ENCODE measurements at regions not wholly inside any gene's neighbourhood (a gene's known extent, or its start where the extent isn't known, plus 50 kb on each side); places are given as distances from the start of the nearest gene placed in this dataset.

DNA sequence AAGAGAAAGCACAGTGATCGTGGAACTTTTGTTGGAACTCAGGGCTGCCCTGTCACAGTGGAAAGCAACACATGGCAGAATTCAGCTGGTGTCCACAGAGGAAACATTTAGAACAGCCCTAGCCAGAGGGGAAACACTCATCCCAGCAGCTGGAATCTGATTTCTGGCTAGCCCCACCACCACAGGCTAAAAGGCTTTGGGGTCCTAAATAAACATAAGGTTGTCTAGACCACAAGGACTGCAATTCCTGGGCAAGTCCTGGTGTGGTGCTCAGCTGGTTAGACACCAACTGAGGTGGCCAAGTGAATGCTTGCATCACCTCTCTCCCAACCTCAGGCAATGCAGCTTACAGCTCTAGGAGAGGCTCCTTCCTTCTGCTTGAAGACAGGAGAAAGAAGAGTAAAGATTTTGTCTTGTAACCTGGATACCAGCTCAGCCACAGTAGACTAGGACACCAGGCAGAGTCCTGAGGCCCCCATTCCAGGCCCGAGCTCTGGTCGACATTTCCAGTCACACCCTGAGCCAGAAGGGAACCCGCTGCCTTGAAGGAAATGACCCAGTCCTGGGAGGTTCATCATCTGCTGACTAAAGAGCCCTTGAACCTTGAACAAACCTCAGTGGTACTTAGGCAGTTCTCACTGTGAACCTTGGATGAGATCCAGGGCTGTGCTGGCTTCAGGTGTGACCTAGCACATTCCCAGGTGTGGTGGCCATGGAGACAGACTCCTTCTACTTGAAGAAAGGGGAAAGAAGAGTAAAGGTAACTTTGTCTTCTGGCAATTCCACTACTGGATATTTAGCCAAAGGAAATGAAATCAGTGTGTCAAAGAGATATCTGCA lies 85.4 kb upstream of the PLXNC1 start:
- DNase-seq (ENCODE audit: low spot score), result no peak

DNA sequence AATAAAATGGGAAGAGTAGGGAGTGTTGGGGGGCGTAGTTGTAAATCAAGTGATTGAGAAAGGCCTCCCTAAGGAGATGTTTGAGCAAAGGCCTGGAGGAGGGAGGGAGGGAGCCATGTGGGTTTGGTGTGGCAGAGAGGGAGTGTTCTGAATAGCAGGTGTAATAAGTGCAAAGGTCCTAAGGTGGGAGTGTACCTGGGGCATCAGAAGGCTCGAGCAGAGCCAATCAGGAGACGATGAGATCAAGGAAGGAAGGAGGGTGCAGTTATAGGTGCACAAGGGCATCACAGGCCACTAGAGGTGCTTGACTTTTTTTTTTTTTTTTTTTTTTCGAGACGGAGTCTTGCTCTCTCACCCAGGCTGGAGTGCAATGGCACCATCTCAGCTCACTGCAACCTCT lies 77.9 kb upstream of the PLXNC1 start:
- DNase-seq (ENCODE audit: low spot score), result no peak

DNA sequence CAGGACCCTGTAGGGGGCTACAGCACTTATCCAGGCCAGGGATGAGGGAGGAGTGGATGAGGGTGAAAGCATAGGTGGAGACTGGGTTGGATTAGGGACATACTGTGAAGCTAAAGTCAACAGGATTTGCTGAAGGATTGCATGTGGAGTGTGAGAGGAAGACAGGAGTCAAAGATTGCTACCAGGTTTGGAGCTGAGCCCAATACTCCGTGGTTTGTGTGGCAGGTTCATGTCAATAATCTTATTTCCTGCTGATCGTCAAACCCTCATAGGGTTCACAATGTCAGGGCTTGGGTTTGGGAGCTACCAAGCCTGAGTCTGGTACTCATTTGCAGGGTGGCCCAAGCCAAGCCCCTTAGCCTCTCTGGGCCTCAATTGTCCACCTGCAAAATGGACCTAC lies 77.1 kb upstream of the PLXNC1 start:
- DNase-seq (ENCODE audit: low spot score), result no peak

- DNase-seq (ENCODE audit: low spot score), result no peak
Observed at GRCh38 chr12:94073441-94074051, 74.8 kb upstream of the PLXNC1 start.

DNA sequence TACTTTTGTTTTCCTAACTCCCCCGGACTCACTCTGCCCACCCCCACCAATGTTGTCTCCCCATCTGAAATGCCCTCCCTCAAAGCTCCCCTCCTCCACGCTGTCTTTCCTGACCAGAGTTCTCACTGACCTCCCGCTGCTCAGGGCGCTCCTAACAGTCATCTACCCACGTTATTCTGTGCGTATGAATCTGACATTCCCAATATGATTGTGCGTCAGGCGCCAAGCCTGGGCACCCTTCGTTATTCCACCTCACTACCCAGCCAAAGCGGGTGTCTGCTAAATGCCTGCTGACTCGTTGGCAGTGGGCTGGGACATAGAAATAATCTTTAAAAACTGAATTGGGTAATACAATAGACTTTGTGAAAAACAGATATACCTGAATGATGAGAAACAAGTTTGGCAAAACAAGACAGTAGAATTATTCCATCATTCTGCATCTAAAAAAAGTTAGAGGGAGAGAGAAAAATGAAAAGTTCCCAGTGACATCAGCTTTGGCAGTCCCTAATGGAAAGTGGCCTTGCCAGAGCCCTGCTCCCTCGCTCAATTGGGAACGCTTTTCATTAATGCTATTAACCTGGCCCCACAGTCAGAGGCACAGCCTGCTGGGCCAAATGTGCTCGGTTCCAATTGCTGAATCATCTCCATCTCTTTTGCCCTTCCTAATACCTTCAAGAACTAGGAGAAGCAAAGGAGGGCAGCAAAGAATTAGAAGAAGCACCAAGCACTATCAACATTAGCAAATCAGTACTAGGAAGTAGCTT lies 74.0 kb upstream of the PLXNC1 start:
- no peak for DNase-seq (ENCODE audit: low spot score)

DNA sequence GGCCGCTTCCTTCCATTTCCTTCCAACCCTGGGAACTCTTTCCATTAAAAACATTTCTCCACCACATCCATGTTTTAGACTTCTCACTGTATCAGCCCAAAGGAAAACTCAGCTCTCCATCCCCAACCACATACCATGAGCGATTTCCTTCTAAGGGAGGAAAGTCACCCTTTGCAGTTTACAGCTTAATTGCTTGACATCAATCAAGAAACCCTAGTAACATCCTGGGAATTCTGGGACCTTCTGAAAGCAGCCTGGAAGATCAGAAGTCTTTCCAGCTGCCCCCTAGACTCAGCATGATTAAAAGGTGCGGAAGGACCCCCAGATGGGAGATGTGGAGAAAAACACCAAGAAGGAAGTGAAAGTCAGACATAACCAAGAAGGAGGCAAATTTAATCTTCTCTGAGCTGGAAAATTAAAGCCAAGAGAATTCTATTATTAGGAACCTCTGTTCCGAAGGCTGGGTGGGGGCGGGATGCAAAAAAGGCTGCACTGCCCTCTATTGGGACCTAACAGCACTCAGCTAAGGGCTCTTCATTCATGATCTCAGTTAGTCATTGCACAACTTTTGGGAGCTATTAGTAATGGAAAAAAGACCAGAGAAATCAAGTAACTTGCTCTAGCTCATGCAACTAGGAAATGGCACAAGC lies 73.3 kb upstream of the PLXNC1 start:
- DNase-seq (ENCODE audit: low spot score), result no peak

DNA sequence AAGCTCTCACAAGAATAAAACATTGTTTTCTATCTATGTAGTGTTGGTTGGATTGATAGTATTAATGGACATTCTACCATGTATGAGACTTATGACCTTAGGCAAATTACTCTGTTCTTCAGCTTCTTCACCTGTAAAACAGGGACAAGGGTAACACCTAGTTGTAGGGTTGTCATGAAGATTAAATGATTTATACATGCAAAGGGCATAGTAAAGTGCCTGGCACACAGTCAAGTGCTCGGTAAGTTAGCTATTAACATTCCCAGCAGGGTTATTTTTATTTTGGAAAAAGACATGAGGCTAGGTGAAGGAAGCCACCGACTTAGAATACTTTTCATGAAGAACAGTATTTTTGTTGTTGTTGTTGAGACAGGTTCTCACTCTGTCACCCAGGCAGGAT lies 71.2 kb upstream of the PLXNC1 start:
- no peak for DNase-seq (ENCODE audit: low spot score)

DNA sequence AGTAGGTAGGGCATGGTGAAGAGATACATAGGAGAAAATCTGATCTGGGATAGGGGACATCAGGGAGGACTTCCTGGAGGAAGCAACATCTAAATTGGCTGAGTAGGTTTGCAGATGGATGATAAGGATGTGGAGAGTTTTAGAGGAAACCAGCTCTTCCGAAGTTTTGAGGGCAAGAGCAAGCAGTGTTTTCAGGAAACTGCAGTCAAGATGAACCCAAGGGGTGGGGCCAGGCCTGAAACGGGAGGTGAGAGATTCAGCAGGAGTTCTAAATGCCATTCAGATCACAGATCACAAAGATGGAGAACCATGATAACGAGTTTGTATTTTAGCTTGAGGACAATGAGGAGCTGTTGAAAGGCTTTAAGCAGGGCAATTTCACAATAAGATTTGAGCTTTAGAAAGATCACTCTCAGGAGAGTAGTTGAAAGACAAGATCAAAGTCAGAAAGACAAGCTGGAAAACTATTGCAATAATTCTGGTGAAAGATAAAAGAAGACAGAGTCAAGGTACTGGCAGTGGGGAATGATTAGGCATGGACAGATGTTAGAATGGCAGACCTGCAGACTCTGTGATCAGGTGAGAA lies 70.1 kb upstream of the PLXNC1 start:
- no peak for DNase-seq (ENCODE audit: low spot score)

DNA sequence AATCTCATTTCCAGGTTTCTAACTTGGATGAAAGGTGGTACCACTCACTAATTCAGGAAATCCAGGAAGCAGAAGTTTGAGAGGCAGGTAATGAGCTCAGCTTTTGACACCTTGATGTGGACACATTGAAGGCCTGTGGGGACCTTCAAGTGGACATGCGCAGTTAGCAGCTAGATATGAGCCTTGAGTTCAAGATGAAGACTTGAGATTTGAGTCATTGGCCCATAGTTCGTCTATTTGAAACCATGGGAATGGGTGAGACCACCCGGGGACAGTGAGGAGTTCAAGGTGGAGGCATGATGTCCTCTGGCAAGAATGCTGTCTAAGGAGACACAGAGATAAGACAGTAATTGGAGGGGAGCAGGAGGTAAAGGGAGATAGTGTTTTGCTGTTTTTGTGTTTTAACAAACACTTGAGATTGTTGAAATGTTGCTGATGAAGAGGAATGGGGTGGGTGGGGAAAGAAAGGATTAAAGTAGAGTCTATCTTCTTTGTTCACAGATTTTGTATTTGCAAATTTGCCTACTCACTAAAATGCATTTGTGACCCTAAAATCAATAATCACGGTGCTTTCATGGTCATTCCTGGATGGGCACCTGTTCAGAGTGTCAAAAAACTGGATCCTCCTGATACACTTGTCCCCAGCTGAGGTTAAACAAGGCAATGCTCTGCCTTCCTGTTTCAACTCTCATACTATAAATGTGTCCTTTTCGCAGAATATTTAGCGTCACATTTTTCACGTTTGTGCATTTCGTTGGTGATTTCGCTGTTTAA lies 69.5 kb upstream of the PLXNC1 start:
- DNase-seq (ENCODE audit: low spot score), result no peak

DNA sequence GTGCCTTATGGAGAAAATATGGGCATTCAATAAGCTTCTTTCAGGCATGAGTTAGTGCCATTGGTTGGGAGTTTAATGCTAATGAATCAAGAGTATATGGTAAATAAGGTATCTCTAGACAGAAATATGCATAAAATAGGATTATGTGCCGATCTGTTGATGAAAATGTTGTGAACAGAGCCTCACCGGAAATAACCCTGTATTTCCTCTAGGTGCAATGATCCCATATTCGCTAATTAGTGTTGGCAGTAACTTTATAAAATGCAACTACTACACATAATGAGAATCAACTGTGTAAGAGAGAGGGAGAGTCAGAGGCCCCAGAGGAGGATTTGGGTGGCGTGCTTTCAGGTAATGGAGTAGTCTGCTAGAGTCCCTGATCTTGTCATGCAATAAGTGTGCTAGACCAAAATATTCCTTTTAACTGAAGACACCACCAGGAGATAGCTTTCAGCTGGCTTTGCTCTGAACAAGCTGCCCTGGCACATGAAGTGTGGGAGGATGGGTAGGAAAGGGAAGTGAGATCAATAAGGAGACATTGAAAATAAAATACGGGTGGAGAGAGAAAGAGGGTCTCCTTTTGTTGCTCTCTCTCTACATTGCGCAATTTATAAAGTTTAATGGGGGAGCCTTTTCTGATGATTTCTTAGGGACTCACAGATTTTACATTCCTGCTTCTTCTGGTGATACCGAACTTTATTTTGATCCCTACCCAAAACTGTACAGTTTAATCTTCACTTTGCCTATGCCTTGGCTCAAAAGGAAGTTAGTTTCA lies 68.6 kb upstream of the PLXNC1 start:
- no peak for DNase-seq (ENCODE audit: low spot score)

- DNase-seq (ENCODE audit: low spot score), result no peak
Observed at GRCh38 chr12:94080341-94081009, 67.9 kb upstream of the PLXNC1 start.

DNA sequence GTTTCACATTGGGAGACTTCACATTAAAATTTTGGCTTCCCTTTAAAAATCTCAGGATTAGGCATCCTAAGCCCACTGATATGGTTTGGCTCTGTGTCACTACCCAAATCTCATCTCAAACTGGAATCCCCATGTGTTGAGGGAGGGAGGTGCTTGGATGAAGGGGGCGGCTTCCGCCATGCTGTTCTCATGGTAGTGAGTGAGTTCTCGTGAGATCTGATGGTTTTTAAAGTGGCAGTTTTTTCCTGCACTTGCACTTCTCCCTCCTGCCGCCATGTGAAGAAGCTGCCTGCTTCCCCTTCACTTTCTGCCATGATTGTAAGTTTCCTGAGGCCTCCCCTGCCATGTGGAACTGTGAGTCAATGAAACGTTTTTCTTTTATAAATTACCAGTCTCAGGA lies 65.7 kb upstream of the PLXNC1 start:
- DNase-seq (ENCODE audit: low spot score), result no peak

DNA sequence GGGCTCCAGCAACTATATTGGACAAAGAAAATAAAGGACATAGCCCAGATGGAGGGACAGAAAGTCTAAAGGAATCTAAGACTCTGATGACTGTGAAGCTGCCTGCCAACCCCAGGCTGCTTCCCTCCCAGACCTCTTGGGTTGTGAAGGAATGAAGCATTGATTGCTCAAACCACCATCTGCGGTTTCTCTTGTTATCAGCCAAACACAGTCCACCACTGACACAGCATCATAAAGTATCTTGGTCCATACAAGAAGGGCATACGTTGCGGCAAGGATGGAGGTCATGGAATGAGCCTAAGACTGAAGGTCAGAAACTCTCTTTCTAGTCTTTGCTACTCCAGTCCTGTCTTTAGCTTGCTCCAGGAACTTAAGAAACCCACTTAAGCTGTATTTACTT lies 58.5 kb upstream of the PLXNC1 start:
- no peak for DNase-seq (ENCODE audit: low spot score)

DNA sequence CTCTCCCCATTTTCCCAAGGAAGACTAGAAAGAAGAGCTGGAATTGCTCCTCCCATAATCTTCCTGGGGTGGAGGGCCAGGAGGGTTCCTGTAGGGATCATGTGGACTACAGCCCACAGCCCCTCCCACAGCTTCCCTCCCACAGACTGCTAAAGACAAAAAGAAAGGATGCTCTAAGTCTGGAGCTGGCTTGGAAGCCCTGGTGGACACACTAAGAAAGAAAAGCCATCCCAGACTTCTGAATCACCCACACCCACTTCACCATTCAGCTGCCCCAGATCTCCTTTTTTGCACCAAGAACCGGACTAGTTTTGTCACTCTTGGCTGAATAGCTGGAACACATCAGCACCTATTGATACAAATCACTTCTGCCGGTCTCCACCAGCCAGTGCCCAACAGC lies 56.8 kb upstream of the PLXNC1 start:
- DNase-seq (ENCODE audit: low spot score), result no peak

- DNase-seq (ENCODE audit: low spot score), result no peak
Observed at GRCh38 chr12:94092516-94093241, 55.7 kb upstream of the PLXNC1 start.

DNA sequence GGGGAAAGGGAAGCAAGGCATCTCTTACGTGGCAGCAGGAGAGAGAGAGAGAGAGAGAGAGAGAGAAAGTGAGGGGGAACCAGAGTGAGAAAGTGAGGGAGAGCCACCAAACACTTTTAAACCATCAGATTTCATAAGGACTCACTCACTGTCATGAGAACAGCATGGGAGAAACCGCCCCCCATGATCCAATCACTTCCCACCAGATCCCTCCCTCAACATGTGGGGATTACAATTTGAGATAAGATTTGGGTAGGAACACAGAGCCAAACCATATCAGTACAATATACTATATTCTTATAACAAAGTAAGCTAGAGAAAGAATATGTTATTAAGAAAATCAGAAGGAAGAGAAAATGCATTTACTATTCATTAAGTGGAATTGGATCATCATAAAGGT lies 53.7 kb upstream of the PLXNC1 start:
- DNase-seq (ENCODE audit: low spot score), result no peak

GRCh38 chr12:94095618-94096017 lies 52.8 kb upstream of the PLXNC1 start:
- no peak for DNase-seq (ENCODE audit: low spot score)

DNA sequence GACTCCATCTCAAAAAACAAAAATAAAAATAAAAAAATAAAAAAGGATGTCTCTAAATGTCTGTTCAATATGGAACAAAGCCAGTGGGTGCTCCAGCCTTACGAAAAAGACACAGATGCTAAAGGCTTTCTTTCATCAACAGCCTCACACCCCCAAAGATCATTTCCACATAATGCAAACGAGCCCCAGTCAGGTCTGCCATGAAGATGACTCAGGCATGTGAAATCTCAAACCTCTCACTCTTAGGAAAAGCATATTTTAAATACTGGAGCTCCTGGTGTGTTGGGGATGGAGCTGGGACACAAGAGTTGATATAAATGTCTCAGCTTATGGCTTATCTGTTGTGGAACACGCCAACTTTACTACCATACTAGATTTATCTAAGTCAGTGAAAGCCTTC lies 49.9 kb upstream of the PLXNC1 start:
- DNase-seq (ENCODE audit: low spot score), result no peak

Measured in CD4-positive, alpha-beta T cell treated with Interleukin-15 for 4 hours (primary cell).